GM10248 (cell line): ENCODE measurements at regions not wholly inside any gene's neighbourhood (a gene's known extent, or its start where the extent isn't known, plus 50 kb on each side); places are given as distances from the start of the nearest gene placed in this dataset.

Experiments used
- CTCF ChIA-PET: fragments of 300-600 bp; sonication (Branson Sonifier 250); formaldehyde crosslinking; extraction: SDS; loops from one replicate; lab custom pipeline; 2021; ENCODE audit warnings: antibody characterized with exemption; lab: Yijun Ruan, JAX
- POLR2A ChIA-PET: fragments of 350-650 bp; sonication (Branson Sonifier 250); formaldehyde crosslinking; extraction: SDS; loops from one replicate; lab custom pipeline; 2020; ENCODE audit warnings: antibody characterized with exemption; lab: Yijun Ruan, JAX
- DNase-seq: peaks from one replicate; pipeline ENCODE4 v3.0.0; 2012; ENCODE audit errors: extremely low spot score
- TF ChIP-seq, protein P1 (sequence below): IDR thresholded peaks from 2 replicates; pipeline ENCODE4 v1.5.1; 2012; ENCODE audit warnings: mild to moderate bottlenecking, low read depth; ENCODE audit errors: extremely low read depth, missing control alignments, control extremely low read depth

DNA sequence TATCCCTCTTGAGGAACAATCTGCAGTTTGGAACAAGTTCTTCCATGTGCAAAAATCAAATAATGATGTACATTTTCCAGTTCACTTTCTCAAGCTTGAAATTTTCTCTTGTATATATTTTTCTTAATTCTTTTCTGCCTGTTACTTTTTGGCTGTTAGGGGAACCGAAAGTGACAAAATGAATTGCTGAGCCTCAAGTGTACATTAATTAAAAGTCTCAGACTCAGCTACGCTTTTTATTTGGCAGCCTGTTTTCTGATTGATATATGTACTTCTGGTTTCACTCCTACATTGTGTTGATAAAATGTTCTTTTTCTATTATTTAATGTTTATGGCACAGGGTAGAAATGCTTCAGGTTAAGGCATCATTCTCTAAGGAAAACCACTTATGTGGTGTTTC, 999.5 kb downstream of the PDHA2 start:
- ChIA-PET CTCF (no interaction called here), POLR2A (no interaction called here)
- TF ChIP-seq, protein P1, sequence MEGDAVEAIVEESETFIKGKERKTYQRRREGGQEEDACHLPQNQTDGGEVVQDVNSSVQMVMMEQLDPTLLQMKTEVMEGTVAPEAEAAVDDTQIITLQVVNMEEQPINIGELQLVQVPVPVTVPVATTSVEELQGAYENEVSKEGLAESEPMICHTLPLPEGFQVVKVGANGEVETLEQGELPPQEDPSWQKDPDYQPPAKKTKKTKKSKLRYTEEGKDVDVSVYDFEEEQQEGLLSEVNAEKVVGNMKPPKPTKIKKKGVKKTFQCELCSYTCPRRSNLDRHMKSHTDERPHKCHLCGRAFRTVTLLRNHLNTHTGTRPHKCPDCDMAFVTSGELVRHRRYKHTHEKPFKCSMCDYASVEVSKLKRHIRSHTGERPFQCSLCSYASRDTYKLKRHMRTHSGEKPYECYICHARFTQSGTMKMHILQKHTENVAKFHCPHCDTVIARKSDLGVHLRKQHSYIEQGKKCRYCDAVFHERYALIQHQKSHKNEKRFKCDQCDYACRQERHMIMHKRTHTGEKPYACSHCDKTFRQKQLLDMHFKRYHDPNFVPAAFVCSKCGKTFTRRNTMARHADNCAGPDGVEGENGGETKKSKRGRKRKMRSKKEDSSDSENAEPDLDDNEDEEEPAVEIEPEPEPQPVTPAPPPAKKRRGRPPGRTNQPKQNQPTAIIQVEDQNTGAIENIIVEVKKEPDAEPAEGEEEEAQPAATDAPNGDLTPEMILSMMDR, result no peak
- DNase-seq, result no peak

GRCh38 chr4:96841801-96842200, 1001.9 kb downstream of the PDHA2 start:
- no peak for DNase-seq
- ChIA-PET POLR2A (no interaction called here), CTCF (interaction anchor here (1.2 kb wide), 1 partner anchor 50 kb away, joined by 3 read pairs; no protein-coding TSS in a partner anchor)
- TF ChIP-seq, protein P1, result no peak

- DNase-seq, result no peak
- ChIA-PET CTCF (interaction anchor here (1.2 to 1.4 kb wide), 2 partner anchors 9 to 16 kb away, joined by 3 to 6 read pairs; no protein-coding TSS in a partner anchor), POLR2A (no interaction called here)
- TF ChIP-seq, protein P1, result no peak
Measured at GRCh38 chr4:96844858-96845490, 1005.1 kb downstream of the PDHA2 start.

GRCh38 chr4:96845819-96846218, 1005.9 kb downstream of the PDHA2 start:
- TF ChIP-seq, protein P1, result no peak
- ChIA-PET POLR2A (no interaction called here), CTCF (interaction anchor here (1.2 kb wide), 1 partner anchor 10 kb away, joined by 3 read pairs; no protein-coding TSS in a partner anchor)
- DNase-seq, result no peak

GRCh38 chr4:96874657-96875056, 1034.8 kb downstream of the PDHA2 start:
- ChIA-PET POLR2A (no interaction called here), CTCF (no interaction called here)
- DNase-seq, result no peak
- TF ChIP-seq, protein P1, result no peak

GRCh38 chr4:96879527-96879926, 1039.6 kb downstream of the PDHA2 start:
- ChIA-PET CTCF (no interaction called here), POLR2A (no interaction called here)
- TF ChIP-seq, protein P1, result no peak
- DNase-seq, result no peak
